ENCODE measurements at regions not wholly inside any gene's neighbourhood (a gene's known extent, or its start where the extent isn't known, plus 50 kb on each side); places are given as distances from the start of the nearest gene placed in this dataset.

DNA sequence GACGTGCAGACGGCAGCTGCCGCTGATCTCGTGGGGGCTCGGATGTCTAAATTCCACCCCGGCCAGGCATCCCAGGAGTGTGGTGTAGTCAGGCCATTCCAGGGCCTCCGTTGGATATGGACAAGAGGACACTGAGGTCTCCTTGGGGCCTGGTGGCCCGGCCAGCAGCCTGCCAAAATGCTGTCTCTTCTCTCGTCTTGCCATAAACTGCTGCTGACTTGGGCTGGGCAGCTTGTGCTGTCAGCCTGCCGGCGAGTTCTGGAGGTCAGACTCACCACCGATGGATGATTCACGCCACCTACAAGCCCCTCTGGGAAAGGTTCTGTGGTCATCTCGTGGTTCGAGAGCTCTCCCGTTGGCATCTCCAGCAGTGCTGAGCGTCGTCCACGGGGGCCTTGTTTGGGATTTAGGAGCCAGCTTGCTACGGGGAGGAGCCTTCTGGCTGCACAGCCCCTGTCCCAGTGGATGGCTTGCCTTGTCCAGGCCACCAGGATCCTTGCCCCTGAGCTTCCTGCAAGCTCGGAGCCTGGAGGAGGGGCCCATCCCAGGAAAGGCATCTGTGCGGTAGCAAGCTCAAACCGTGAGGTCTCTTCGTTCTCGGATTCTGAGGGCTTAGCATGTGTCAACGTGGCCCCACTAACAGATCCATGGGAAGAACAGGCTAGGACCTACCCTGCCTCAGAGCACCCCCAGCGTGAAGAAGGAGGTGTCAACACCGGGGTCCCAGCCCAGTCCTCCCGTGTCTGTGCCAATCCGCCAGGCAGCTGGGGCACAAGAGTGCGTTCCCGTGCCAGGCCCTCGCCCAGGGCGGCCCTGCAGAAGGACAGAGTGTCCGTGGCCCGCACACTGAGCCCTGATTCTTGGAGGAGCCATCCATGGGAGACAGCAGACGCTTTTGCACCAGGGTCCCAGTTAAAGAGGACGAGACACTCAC lies 1114.1 kb downstream of the BRD1 start:
- TF ChIP-seq, protein P1, sequence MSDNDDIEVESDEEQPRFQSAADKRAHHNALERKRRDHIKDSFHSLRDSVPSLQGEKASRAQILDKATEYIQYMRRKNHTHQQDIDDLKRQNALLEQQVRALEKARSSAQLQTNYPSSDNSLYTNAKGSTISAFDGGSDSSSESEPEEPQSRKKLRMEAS (IDR thresholded peaks at IDR 0.05; ENCODE audit: low read depth, low read length): no peak
- TF ChIP-seq MYC (IDR thresholded peaks at IDR 0.05; ENCODE audit: low read depth, low read length) (no peak), POLR2A (IDR thresholded peaks at IDR 0.05; ENCODE audit: extremely low read depth, insufficient read length) (no peak), CTCF (IDR thresholded peaks at IDR 0.05; ENCODE audit: low read depth, low read length) (no peak)
- peak; percentile 65 for DNase-seq (ENCODE audit: low read depth)

DNA sequence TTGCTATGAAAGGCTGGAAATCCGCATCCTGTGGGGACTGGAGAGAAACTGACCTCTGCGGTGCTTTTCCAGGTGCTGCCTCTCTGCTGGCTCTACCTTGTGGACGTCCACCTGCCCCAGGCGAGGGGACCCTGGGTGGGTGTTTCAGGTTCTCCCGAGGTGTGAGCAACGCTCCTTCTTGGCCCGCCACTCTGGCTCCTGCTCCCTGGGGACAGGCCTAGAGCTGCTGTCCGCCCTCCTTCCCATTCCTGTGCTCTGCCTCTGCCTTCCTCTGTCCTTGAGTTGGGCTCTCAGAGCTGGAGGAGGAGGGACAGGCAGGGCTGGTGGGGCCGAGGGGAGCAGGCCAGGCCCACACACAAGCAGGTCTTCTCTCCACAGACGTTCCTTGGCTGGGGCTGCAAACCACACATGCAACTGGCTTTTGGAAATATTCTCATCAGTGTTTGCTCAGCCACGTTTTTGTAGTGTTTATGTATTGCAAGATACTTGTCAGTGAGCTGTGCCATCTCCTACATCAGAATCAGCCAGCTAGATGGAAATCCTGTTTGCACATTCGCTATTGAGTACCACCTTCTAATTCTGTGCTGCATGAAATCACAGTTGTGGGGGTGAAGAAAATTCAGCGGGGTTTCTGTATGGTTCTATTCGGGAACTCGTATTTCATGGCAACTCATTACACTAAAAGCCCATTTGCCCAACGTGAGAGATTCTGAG lies 1115.0 kb downstream of the BRD1 start:
- DNase-seq (ENCODE audit: low read depth): no peak
- TF ChIP-seq MYC (IDR thresholded peaks at IDR 0.05; ENCODE audit: low read depth, low read length) (no peak), POLR2A (IDR thresholded peaks at IDR 0.05; ENCODE audit: extremely low read depth, insufficient read length) (no peak), CTCF (IDR thresholded peaks at IDR 0.05; ENCODE audit: low read depth, low read length) (no peak)
- TF ChIP-seq, protein P1 (IDR thresholded peaks at IDR 0.05; ENCODE audit: low read depth, low read length): no peak
- no peak overlapping the region for H3K4me3 ChIP-seq (ENCODE audit: low read depth, low read length)

More for the DNA sequence above, 1114.1 kb downstream of the BRD1 start:
- no peak overlapping the region for H3K4me3 ChIP-seq (ENCODE audit: low read depth, low read length)

DNA sequence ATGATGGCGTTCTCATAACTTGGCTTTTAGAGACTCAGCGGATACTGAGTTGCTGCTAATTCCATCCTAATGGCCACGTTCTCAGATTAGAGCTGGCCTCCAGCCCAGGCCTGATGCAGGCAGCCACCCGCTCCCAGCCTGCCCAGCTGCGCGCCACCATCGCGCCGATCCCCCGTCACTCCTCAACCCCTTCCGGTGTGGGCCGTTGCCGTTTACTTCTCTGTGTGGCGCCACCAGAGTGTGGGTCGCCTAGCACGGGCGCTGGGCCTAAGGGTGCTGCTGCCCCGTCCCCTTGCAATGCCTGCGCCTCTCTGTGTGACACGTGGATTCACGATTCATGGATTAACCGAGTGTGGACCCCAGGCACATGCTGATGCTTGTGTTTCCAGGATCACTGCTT lies 1116.0 kb downstream of the BRD1 start:
- H3K4me3 ChIP-seq (ENCODE audit: low read depth, low read length): no peak overlapping the region
- TF ChIP-seq, protein P1 (IDR thresholded peaks at IDR 0.05; ENCODE audit: low read depth, low read length): no peak
- TF ChIP-seq MYC (IDR thresholded peaks at IDR 0.05; ENCODE audit: low read depth, low read length): no peak
- TF ChIP-seq POLR2A (IDR thresholded peaks at IDR 0.05; ENCODE audit: extremely low read depth, insufficient read length): no peak
- TF ChIP-seq CTCF (IDR thresholded peaks at IDR 0.05; ENCODE audit: low read depth, low read length): no peak
- DNase-seq (ENCODE audit: low read depth): no peak

- no peak for DNase-seq (ENCODE audit: low read depth)
- H3K4me3 ChIP-seq (ENCODE audit: low read depth, low read length): no peak overlapping the region
- TF ChIP-seq POLR2A (IDR thresholded peaks at IDR 0.05; ENCODE audit: extremely low read depth, insufficient read length): no peak
- TF ChIP-seq CTCF (IDR thresholded peaks at IDR 0.05; ENCODE audit: low read depth, low read length): no peak
- TF ChIP-seq, protein P1 (IDR thresholded peaks at IDR 0.05; ENCODE audit: low read depth, low read length): no peak
- no peak for TF ChIP-seq MYC (IDR thresholded peaks at IDR 0.05; ENCODE audit: low read depth, low read length)
These were observed 1116.6 kb downstream of the BRD1 start for GRCh38 chr22:48711031-48711431.

- H3K4me3 ChIP-seq (ENCODE audit: low read depth, low read length): no peak overlapping the region
- TF ChIP-seq, protein P1 (IDR thresholded peaks at IDR 0.05; ENCODE audit: low read depth, low read length): no peak
- TF ChIP-seq MYC (IDR thresholded peaks at IDR 0.05; ENCODE audit: low read depth, low read length): no peak
- no peak for TF ChIP-seq CTCF (IDR thresholded peaks at IDR 0.05; ENCODE audit: low read depth, low read length)
- no peak for TF ChIP-seq POLR2A (IDR thresholded peaks at IDR 0.05; ENCODE audit: extremely low read depth, insufficient read length)
- no peak for DNase-seq (ENCODE audit: low read depth)
These were observed 1117.3 kb downstream of the BRD1 start for GRCh38 chr22:48710410-48710809.

All from NB4 (cell line).